Effector CD4-positive, alpha-beta T cell (primary cell): ENCODE measurements at regions not wholly inside any gene's neighbourhood (a gene's known extent, or its start where the extent isn't known, plus 50 kb on each side); places are given as distances from the start of the nearest gene placed in this dataset.

Source experiments
- DNase-seq: peaks from one replicate; pipeline ENCODE4 v3.0.0-alpha.2; 2020

GRCh38 chr22:27615408-27615807, 186.1 kb downstream of the MN1 start:
- no peak for DNase-seq

GRCh38 chr22:27616033-27616432, 185.5 kb downstream of the MN1 start:
- DNase-seq: no peak

- no peak for DNase-seq
Observed at GRCh38 chr22:27617214-27617881, 184.2 kb downstream of the MN1 start.

- DNase-seq: no peak
Observed at GRCh38 chr22:27620367-27621154, 181.0 kb downstream of the MN1 start.

GRCh38 chr22:27621486-27622070, 180.0 kb downstream of the MN1 start:
- DNase-seq: no peak

- no peak for DNase-seq
Observed at GRCh38 chr22:27624042-27624441, 177.5 kb downstream of the MN1 start.

GRCh38 chr22:27624705-27625104, 176.9 kb downstream of the MN1 start:
- no peak for DNase-seq

GRCh38 chr22:27625769-27626674, 175.5 kb downstream of the MN1 start:
- DNase-seq: no peak

GRCh38 chr22:27626675-27627443, 174.7 kb downstream of the MN1 start:
- DNase-seq: no peak

GRCh38 chr22:27627444-27627833, 174.1 kb downstream of the MN1 start:
- no peak for DNase-seq

GRCh38 chr22:27627901-27628300, 173.7 kb downstream of the MN1 start:
- no peak for DNase-seq

- no peak for DNase-seq
Observed at GRCh38 chr22:27628341-27628740, 173.2 kb downstream of the MN1 start.

- no peak for DNase-seq
Observed at GRCh38 chr22:27628891-27629631, 172.5 kb downstream of the MN1 start.

- DNase-seq: no peak
Observed at GRCh38 chr22:27629908-27630673, 171.5 kb downstream of the MN1 start.

GRCh38 chr22:27630754-27631153, 170.8 kb downstream of the MN1 start:
- no peak for DNase-seq

- no peak for DNase-seq
Observed at GRCh38 chr22:27631641-27632040, 169.9 kb downstream of the MN1 start.

GRCh38 chr22:27632451-27633295, 168.9 kb downstream of the MN1 start:
- no peak for DNase-seq

GRCh38 chr22:27633296-27633871, 168.2 kb downstream of the MN1 start:
- no peak for DNase-seq

- no peak for DNase-seq
Observed at GRCh38 chr22:27634043-27634740, 167.4 kb downstream of the MN1 start.
